Activated naive CD4-positive, alpha-beta T cell (primary cell): ENCODE measurements at regions not wholly inside any gene's neighbourhood (a gene's known extent, or its start where the extent isn't known, plus 50 kb on each side); places are given as distances from the start of the nearest gene placed in this dataset.

Source experiments
- DNase-seq, 4 experiments: peaks; one replicate each; lab custom pipeline; 2025; lab: John Stamatoyannopoulos, UW

DNA sequence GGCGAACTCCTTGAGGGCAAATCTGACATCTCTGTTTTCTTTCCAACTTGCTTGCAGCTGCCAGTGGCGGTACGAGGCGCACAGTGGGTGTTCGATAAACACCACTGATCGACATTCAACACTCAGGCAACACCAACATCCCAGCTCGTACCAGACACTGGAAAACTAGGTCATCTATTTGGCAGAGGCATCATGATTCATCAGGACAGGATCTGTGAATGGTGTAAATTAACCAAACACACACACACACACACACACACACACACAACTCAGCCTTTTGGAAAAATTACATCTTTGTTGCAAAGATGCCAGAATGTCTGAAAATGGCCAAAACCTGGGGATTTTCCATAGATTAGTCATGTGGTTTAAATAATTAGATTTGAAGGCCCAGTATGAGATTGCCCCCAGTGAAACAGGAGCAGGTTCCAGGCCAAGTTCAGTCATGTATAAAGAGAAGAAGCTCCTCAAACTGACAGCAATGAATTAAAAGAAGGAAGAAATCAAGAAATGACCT lies 150.5 kb upstream of the NCKAP5 start:
- no peak for DNase-seq

DNA sequence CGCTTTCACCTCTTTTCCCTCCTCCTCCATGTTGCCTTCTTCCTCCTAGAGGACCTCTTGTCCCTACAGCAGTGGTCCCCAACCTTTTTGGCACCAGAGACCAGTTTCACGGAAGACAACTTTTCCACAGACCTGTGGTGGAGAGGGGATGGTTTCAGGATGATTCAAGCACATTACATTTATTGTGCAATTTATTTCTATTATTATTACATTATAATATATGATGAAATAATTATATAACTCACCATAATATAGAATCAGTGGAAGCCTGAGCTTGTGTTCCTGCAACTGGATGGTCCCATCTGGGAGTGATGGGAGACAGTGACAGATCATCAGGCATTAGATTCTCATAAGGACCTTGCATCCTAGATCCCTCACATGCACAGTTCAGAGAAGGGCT lies 152.2 kb upstream of the NCKAP5 start:
- no peak for DNase-seq

DNA sequence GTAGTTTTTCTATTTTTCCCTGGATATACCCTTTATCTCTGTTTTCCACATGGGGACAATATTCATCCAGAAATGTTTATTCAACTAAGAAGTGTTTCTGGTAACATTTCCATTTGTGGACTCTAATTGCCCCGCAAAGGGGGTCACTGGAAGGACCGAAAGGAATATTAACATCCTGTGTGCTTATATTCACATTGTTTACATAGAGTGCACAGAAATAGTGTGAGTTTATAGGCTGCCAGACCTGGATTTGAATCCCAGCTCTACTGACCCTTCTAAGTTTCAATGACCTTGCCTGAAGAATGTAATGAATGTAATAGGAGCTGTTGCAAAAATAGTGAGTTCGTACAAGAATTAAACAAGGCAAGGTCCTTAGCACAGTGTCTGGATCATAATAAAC lies 152.9 kb upstream of the NCKAP5 start:
- no peak for DNase-seq

DNA sequence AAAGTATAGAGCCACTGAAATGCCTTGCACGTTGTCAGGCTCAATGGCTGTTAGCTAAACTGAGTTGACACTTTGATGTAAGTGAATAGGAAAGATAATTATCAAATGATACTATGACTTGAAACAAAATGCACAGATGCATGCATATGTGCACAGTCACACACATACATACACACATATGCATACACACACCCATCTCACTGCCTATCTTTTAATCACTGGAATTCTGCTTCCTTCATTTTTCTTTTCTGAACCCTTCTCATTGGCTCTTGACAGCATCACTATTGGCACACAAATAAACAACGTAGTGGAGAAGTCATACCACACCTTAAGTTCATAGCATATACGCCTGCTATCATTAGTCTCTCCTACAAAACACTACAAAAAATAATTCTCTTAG lies 154.9 kb upstream of the NCKAP5 start:
- no peak for DNase-seq

DNA sequence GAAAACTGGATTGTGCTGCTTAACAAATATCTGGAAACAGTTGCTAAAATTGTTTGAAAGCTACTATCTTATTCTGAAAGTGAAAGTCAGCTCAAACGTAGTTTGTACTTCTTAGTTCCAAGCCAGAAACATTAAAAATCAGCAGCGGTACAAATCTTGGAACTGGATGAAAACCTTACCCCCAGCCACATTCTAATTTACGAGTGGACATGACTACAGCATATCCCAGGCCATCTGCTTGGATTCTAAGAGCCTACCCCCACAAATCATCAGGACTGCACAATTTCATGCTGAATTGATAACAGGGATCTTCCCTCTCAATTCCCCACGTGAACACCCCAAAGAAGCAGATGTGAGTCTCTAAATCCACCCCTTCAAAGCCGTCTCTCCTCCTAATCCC lies 158.7 kb upstream of the NCKAP5 start:
- no peak for DNase-seq

DNA sequence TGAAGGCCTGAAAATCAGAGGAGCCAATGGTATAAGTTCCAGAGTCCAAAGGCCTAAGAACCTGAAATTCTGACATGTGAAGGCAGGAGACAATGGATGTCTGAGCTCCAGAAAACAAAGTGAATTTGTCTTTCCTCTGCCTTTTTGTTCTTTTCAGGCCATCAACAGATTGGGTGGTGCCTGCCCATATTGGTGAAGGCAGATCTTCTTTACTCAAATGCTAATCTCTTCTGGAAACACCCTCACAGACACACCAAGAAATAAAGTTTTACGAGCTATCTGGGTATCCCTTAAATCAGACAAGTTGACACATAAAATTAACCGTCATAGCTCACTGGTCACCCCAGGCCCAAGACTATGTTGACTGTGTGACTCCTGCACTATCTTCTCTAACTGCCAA lies 163.8 kb upstream of the NCKAP5 start:
- DNase-seq: no peak

DNA sequence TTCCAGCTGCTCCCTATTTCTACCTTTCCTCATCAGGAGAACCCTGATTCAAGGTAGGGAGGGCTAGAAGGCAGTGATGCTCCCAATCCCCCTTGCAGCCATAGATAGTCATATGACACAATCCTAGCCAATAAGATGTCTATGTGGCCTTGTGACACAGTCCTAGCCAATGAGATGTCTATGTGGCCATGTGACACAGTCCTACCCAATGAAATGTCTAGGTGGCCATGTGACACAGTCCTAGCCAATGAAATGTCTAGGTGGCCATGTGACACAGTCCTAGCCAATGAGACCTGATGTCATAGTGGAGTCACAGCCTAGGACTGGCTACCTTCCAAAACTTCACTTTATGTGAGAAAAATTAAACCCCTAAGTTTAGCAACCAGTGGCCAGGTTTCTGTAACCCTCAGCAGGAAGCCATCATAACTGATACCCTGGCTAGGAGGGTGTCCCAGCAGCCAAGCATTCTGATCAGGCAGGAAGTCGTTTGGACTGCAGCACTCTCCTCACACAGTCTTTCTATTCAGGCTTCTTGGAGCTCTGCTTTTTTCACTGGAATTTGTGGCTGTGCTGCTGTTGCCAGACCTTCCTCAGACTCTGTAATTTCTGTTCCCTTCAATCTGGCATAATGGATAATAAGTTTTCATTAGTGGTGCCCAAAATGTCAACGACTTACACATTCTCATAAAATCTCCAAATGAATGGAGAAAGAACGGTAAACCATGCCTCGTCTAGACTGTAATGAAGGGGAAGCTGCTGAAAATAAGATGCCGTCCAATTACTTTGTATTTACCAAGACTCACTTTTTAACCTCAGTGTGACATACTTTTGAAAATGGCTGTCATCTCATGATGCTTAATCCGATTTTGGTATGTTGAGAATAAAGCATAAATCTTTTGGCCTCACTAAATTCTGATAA lies 165.0 kb upstream of the NCKAP5 start:
- DNase-seq: no peak

DNA sequence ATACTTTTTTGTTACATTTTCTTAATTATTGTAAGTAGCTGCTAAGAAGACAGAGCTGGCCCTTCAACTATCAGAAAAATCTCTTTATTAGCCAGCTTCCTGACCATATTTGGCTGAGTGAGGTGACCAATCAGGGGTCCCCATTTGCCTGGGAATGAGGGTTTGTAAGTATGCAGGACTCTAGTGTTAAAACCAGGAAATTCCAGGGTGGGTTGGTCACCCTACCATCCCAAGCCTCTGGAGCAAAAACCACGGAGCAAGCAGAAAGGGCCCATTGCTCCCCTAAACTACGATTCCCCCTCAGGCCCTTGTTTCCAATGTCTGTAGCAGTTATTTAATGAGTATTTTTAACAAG lies 165.6 kb upstream of the NCKAP5 start:
- no peak for DNase-seq

DNA sequence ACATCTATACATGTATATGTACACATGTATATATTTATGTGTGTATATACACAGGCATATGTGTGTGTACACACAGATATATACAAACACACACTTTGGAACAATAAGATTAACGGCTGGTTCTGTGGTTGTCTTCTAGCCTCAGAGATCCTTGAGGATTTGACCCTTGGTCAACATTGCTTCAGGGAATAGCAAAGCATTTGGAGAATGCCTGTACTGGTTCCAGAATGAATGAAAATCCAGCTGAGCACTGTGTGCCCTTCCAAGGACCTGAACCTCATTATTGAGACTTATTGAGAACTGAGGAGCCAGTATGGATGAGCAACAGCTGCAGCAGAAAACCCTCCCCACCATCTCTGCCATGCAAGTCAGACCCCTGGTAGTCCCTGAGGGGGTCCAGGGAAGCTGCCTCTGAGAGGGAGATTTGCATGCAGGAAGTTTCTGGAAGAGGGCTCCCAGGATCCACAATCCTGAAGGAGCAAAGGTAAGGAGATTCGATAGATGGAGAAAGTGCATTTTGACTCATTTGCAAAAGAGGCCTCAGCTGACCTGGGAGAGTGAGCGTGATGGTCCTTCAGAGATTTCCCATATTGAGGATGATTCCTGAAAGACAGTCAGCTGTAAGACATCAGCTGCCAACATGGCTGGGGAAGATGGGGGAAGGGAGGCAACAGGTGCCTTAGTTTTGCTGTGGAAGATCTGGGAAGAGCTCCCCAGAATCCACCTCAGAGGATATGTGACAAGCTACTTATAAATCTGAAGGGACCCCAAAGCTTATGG lies 166.6 kb upstream of the NCKAP5 start:
- DNase-seq: no peak

DNA sequence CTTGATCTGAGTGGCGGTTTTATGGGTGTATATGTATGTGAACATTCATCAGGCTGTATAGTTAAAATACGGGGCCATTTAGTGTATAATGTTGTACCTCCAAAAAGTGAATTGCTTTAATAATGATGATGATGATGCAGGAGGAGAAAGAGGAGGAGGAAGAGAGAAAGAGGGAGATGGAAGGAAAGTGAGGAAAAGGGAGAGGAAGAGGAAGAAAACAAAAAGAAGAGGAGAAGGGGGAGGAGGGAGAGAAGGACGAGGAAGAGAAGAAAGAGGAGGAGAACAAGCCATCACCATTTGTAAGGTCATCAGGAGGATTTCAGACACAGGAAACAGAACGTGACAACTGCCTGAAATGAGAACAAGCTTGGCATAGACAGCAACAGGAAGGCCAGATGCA lies 168.4 kb upstream of the NCKAP5 start:
- DNase-seq: no peak

DNA sequence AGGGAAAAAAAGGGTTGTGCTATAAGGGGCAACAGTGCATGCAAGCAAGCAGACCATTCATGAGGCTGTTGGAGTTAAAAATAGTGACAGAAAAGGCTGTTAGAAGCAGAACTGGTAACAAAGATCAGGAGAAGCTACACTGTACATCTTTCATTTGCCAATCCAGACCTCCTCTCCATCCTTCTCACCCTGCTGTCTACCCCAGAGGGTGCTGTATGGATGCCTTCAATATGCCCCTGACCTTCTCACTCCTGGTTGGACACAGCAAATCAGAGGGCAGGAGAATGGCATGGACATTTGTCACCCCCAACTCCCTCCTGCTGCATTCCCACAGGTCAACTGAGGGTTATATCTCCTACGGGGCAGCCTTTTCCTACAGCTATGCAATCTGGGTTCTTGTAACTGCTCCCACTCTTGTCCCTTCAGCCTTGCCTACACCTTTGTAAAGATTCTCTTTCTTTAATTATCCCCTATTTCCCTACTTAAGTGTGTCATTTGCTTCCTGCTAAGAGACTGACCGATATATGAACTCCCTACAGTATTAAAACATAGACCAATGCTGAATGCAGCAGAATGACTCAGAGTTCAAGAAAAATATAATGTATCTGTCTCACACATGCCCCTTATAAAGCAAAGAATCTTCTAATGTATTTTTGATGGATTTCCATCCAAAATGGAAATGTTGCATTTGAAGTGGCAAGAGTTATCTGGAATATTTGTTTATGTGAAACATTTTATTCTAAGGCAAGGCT lies 169.2 kb upstream of the NCKAP5 start:
- DNase-seq: no peak

DNA sequence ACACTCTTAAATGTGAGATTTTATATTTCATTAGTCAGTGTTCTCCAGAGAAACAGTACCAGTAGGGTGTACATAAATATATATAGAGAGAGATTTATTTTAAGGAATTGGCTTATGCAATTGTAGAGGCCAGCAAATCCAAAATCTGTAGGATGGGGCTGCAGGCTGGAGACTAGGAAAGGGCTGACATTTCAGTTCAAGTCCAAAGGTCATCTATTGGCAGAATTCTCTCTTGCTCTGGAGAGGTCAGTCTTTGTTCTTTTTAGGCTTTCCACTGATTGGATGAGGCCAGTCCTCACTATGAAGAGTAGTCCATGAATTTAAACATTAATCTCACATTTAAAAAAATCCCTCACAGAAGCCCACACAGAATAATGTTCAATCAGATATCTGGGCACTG lies 170.8 kb upstream of the NCKAP5 start:
- DNase-seq: no peak

DNA sequence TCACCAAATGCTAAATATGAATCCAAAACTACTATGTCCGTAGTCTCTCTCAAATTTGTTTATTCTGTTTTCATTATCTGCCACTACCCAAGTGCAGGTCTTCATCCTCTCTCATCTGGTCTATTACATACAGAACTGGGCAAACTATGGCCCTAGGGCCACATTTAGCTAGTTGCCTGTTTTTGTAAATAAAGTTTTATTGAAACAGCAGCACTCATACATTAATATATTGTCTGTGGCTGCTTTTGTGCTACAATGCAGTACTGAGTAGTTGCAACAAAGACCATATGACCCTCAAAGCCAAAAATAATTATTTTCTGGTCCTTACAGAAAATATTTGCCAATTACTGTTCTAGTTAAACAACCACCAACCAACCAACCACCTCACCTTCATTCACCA lies 172.2 kb upstream of the NCKAP5 start:
- DNase-seq: no peak

DNA sequence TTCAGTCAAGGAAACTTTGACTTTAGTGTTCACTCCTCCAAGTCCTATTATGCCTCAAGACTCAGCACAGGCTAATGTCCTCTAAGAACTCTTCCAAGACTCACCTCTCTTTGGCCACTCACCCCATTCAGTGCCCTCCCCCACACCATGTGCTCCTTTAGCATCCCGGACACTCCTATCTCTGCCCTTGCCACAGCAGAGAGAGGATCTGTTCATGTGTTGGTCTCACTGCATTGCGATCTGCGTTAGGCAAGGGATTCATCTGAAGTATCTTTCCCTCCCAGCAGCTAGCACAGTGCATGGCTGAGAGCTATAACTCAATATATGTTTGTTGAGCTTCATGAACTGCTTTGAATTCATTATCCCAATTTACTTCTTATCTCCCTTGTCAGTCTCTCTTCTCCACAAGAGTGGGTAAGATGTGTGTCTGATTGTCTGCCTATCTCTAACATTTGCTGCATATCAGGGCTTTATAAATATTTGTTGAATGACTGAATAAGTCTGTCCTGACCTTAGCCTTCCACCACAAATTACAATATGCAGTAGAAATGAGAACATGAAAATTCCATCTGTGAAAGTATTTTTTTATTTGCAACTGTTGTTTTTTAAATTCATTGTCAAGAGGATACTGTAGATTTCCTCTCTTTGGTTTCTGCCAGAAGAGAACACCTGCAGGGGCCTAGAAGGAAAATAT lies 179.9 kb upstream of the NCKAP5 start:
- no peak for DNase-seq

DNA sequence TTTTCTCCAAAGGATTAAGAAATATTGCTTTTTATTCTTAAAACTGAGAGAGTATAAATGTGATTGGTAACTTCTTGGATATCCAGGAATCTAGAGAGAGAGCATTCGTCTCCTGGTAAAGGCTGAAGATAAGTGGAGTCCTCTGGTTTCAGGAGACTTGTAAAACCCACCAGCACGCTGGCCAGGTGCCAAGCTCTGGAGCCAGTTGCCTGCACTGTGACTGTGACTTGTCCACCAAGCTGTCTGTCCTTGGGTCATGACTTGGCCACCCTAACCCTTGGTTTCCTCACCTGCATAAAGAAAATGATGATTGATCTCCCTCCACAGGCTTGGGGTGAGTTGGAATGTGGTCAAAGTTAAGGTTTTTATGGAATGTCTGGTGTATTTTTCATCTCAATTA lies 185.4 kb upstream of the NCKAP5 start:
- DNase-seq: no peak

DNA sequence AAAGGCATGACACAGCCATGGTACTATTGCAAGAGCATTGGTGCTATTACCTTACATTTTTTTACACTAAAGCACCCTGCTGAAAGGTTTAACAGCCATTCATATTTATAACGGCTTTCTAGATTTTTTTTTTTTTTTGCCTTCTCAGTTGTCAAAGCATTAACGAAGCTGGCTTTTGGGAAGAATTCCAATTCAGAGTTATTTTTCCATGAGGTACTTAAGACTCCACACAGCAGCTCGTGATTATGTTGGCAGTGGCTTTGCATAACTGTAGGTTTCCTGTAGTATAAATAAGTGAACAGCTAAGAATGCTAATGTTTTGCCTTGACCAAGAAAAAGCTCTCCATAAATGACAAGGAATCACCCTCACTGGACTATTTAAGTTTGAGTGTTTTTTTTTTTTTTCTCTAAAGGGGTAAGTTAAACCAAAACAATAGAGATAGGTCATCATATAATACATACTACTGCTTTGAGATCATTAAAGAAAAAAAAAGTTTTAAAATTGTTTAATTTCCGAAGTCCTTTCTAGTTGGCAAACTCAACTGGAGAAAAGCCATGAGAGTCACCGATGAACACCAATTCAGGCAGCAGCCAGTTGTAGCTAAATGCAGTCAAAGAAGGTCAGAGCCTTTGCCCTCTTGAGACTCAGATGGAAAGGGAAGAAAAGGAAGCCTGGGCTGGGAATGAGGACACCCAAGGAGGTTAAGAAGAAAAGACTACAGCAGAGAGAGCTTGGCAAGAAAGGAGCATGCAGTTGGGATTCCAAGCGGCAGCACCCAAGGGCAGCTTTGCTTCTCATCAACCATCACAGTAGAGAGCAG lies 187.4 kb upstream of the NCKAP5 start:
- DNase-seq: no peak

DNA sequence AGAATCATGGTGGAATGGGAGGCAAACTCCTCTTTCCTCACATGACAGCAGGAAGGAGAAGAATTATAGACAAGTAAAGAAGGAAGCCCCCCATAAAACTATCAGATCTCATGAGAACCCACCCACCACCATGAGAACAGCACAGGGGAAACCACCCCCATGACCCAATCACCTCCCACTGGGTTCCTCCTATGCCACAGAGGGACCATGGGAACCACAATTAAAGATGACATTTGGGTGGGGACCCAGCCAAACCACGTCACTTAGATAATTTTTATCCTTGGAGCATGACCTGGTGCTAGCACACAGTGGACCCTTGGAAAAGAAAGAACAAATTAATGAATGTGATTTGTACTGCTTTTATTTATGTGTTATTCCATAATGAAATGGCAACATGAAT lies 188.6 kb upstream of the NCKAP5 start:
- DNase-seq: no peak

DNA sequence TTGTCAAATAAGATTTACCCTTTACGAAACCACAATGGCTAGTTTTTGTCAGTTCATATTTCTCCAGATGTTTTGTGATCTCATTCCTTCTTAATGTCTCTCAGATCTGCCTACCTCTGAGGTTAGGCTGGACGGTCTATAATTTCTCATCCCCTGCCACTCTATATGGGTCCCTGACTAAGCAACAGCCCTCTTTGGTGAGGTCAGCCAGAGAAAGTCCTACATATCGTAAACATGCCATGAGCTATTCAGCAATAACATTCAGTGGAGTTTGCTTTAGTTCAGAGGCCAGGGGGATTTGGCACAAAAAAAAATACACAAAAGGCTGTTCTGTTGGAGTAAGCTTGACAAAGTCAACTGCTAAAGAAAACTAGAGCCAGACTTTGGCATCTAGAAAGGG lies 192.1 kb upstream of the NCKAP5 start:
- DNase-seq: no peak

DNA sequence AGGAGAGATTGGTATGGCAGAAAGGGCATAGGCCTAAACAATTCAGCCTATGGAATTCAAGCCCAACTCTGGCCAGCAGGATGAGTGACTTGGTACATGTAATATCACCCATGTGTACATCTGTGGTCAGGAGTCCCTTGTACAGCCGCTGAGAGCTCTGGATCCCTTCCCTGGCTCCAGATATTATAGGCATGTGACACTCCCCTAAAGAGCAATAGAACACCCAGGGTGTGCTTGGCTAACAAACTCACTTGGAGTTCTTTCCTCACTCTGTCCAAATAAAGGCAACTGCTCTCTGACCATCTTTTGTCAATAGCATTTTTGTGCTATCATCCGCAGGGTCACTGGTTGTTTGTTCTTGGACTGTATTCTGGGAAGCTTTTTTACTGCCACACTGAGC lies 197.4 kb upstream of the NCKAP5 start:
- DNase-seq: no peak

DNA sequence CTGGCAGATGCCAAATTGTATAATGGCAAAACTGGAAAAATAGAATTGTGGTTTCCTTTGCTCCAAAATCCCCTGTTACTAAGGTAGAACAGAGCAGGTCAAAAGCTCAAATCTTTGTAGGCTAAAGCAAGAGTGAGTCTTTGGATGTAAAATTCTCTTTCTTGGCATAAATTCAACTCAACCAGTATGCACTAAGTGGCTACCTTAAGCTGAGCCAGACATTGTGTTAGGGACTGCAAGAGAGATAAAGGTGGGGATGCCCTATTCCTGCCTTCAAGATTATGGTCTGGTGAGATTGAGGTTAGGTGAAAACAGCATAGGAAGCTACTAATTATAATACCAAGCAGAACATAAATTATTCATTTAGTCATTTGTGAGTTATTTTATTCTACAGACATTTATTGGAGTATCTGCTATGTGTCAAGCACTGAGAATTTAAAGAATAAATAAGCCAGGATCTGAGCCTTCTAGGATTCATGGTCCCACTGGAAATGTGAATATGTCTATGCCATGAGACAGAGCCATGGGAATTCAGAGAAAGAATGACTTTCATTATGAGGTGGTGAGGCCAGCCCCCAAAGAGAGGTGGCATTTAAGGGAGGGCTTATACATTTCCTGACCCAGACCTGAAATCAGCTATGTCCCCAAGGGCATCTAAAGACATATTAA lies 198.0 kb upstream of the NCKAP5 start:
- DNase-seq: no peak

DNA sequence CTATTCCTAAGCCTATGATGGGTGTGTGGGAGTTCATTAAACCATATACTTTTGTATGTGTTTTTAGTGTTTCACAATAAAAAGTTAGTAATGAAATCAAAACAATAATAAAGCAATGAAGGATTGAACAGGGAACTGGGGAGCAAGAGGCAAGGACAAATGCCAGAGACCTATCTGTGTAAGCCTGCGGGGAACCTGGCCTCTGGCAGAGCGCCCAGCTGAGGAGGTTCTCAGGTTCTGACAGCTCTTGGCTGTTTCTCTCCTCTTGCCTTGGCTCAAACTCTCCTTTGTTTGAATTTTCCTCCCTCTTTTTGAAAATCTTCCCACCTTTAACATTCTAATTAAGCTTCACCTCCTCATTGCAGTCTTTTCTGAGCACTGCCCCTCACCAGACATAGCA lies 200.0 kb upstream of the NCKAP5 start:
- DNase-seq: no peak
